Fibroblast of mammary gland (primary cell): ENCODE measurements at regions not wholly inside any gene's neighbourhood (a gene's known extent, or its start where the extent isn't known, plus 50 kb on each side); places are given as distances from the start of the nearest gene placed in this dataset.
A peak's percentile ranks its signal among the peaks of the same experiment; 100 is the strongest.

Experiments
- DNase-seq: peaks from one replicate; pipeline ENCODE4 v3.0.0-alpha.2; 2010; ENCODE audit warnings: low read depth
- H3K4me3 ChIP-seq: 2 replicates; pipeline ENCODE4 v1.5.1; 2011; ENCODE audit warnings: low read depth, mild to moderate bottlenecking, low read length, moderate library complexity; ENCODE audit not compliant: control insufficient read depth
- TF ChIP-seq, protein P1 (sequence below): conservative IDR thresholded peaks from 2 replicates; pipeline ENCODE4 v1.5.1; 2011; ENCODE audit warnings: low read depth, low read length, inconsistent platforms; ENCODE audit not compliant: control insufficient read depth, insufficient read depth

DNA sequence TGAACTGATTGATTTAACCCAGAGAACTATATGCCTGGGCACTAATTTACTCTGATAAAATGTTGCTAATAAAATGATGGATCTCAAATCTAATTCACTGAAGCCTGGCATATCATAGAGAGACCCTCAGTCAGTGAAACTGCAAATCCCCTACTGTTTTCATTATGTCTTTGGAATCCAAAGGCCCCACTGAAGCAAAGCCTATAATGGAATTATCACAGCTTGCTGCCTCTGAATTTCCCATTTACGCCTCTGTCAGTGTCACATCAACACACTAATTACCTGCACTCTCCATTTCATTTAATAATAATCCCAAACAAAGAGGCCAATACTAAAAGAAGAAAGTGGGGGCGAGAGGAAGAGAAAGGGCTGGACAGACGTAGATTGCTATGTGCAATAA lies 470.9 kb downstream of the MBD2 start:
- TF ChIP-seq, protein P1, sequence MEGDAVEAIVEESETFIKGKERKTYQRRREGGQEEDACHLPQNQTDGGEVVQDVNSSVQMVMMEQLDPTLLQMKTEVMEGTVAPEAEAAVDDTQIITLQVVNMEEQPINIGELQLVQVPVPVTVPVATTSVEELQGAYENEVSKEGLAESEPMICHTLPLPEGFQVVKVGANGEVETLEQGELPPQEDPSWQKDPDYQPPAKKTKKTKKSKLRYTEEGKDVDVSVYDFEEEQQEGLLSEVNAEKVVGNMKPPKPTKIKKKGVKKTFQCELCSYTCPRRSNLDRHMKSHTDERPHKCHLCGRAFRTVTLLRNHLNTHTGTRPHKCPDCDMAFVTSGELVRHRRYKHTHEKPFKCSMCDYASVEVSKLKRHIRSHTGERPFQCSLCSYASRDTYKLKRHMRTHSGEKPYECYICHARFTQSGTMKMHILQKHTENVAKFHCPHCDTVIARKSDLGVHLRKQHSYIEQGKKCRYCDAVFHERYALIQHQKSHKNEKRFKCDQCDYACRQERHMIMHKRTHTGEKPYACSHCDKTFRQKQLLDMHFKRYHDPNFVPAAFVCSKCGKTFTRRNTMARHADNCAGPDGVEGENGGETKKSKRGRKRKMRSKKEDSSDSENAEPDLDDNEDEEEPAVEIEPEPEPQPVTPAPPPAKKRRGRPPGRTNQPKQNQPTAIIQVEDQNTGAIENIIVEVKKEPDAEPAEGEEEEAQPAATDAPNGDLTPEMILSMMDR = no peak
- H3K4me3 ChIP-seq = no peak overlapping the region
- no peak for DNase-seq

DNA sequence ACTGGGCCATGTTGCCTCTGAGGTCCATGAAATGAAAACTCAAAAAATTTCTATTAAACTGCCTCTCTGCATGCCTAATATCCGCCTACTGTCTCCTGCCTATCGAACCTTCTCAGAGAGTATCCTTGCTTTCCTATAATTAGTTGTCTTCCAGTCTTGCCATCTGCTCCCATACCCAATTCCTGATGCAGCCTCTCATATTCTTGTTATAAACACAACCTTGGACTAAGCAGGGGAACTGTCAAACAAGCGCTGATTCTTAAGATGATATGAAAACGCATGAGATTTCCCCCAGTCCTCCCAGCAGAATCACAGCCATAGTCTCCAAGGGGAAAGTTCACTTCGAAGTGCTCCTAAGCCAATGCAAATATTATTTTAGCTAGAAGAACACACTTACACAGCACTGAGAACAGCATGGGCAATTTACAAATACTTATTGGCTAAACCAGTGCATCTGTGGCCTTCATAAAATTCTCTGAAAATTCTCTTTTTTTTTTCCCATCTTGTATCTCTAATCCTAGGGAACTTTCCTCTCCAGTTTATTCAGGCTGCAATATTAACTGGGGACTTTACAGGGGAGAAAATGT lies 471.6 kb downstream of the MBD2 start:
- no peak for DNase-seq
- H3K4me3 ChIP-seq = no peak overlapping the region
- TF ChIP-seq, protein P1 = no peak

- TF ChIP-seq, protein P1 = no peak
- no peak overlapping the region for H3K4me3 ChIP-seq
- peak; percentile 2 for DNase-seq
Observed at GRCh38 chr18:53749766-53750165, 474.7 kb downstream of the MBD2 start.

GRCh38 chr18:53747663-53748160 lies 476.8 kb downstream of the MBD2 start:
- DNase-seq = no peak
- TF ChIP-seq, protein P1 = no peak
- H3K4me3 ChIP-seq = no peak overlapping the region

DNA sequence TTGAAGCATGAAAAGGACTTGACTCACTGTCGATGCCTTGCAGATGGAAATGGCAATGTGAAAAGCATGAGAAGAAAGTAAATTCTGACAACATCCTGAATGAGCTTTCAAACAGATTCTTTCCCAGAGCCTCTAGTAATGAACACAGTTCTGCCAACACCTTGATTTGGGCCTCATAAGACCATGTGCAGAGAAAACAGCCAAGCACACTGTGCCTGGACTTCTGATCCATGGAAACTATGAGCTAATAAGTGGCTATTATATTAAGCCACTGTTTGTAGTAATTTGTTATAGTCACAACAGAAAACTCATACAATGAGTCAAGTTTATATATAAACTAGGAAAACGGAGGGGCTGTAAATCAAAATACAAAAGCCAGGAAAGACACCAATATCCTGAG lies 477.3 kb downstream of the MBD2 start:
- H3K4me3 ChIP-seq = no peak overlapping the region
- no peak for DNase-seq
- TF ChIP-seq, protein P1 = no peak

DNA sequence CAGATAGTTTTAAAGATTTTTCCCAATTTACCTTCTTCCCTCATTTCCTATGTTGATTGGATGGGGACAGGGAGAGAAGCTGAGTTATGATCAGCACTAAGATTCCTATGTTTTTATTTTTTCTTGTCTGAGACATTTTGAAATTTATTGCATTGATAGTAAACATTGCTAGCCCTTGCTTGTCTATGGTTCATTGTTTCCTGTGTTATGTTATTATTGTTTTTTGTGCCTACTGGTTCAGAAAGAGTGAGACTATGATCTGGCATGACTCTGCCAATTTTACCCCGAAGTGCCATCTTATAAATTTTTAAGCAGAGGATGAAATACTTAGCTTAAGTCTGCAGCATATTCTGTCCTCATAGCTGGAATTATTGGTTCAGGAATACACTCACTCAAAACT lies 478.5 kb downstream of the MBD2 start:
- H3K4me3 ChIP-seq = no peak overlapping the region
- no peak for DNase-seq
- TF ChIP-seq, protein P1 = no peak
